Uterus (tissue), 3 donors: ENCODE measurements at regions not wholly inside any gene's neighbourhood (a gene's known extent, or its start where the extent isn't known, plus 50 kb on each side); places are given as distances from the start of the nearest gene placed in this dataset.

Experiments
- DNase-seq, 2 donors: peaks; one replicate each; pipeline ENCODE4 v3.0.0-alpha.2; 2019 to 2020
- H3K27ac ChIP-seq, 2 donors: fragments of 200-600 bp; sonication (generic); 1 replicate in 1 of 2; 2 replicates in 1 of 2; pipeline ENCODE4 v1.5.1; 2016 to 2018
- H3K27me3 ChIP-seq, 2 donors: fragments of 200-600 bp; sonication (generic); one replicate each; pipeline ENCODE4 v1.5.1; 2018 to 2019; ENCODE audit warnings: control low read depth in 1 of 2
- H3K36me3 ChIP-seq, 2 donors: fragments of 200-600 bp; sonication (generic); one replicate each; pipeline ENCODE4 v1.5.1; 2019; ENCODE audit warnings: control low read depth in 1 of 2
- H3K4me1 ChIP-seq, 2 donors: fragments of 200-600 bp; sonication (generic); one replicate each; pipeline ENCODE4 v1.5.1; 2018 to 2019; ENCODE audit warnings: control low read depth in 1 of 2
- H3K4me3 ChIP-seq, 2 donors: fragments of 200-600 bp; sonication (generic); 1 replicate in 1 of 2; 2 replicates in 1 of 2; pipeline ENCODE4 v1.5.1; 2018 to 2019; ENCODE audit warnings: mild to moderate bottlenecking in 1 of 2
- H3K9me3 ChIP-seq, 2 donors: fragments of 200-600 bp; sonication (generic); one replicate each; pipeline ENCODE4 v1.5.1; 2019; ENCODE audit warnings: control low read depth in 1 of 2
- CTCF ChIP-seq, 4 experiments: fragments of 200-600 bp in 2 of 4; fragments of 450-650 bp in 2 of 4; sonication (generic) in 2 of 4; IDR thresholded peaks; one replicate each; pipeline ENCODE4 v1.5.1; 2016 to 2019; ENCODE audit warnings: antibody characterized with exemption in 4 of 4, mild to moderate bottlenecking in 2 of 4, moderate library complexity in 1 of 4
- POLR2A ChIP-seq, 2 donors: fragments of 450-650 bp; IDR thresholded peaks; one replicate each; pipeline ENCODE4 v1.6.1; 2016; ENCODE audit warnings: antibody characterized with exemption in 2 of 2, mild to moderate bottlenecking in 1 of 2, moderate library complexity in 1 of 2
- intact Hi-C: fragments of 100-400 bp; cut with DNase I; formaldehyde crosslinking; loops from one replicate; pipeline ENCODE4 v1.15.1; 2023; ENCODE audit warnings: low total_unique reads
- donor health status: DM: yes; HTN: yes; CAD: no.

- TF ChIP-seq CTCF (IDR thresholded peaks at IDR 0.05) (no peak), POLR2A (IDR thresholded peaks at IDR 0.05) (no peak)
- Histone ChIP-seq H3K27me3 (no peaks in the 10 kb centered on the region), H3K27ac (no peak overlapping the region), H3K36me3 (no peaks in the 10 kb centered on the region), H3K4me3 (no peak overlapping the region), H3K4me1 (no peaks in the 10 kb centered on the region), H3K9me3 (no peaks in the 10 kb centered on the region)
- intact Hi-C loops: no loop called here
- DNase-seq: no peak
Measured at GRCh38 chr6:155709262-155709661, 253.6 kb upstream of the NOX3 start.

- Histone ChIP-seq H3K36me3 (no peaks in the 10 kb centered on the region), H3K9me3 (no peaks in the 10 kb centered on the region), H3K4me1 (no peaks in the 10 kb centered on the region)
Measured at GRCh38 chr6:155708100-155708499, 252.5 kb upstream of the NOX3 start.

GRCh38 chr6:155706806-155707205 lies 251.2 kb upstream of the NOX3 start:
- no peaks in the 10 kb centered on the region for H3K4me1 ChIP-seq
- intact Hi-C loops: no loop called here
- no peak overlapping the region for H3K27ac ChIP-seq
- no peak for DNase-seq
- H3K27me3 ChIP-seq: no peaks in the 10 kb centered on the region
- H3K36me3 ChIP-seq: no peaks in the 10 kb centered on the region
- no peak overlapping the region for H3K4me3 ChIP-seq
- no peaks in the 10 kb centered on the region for H3K9me3 ChIP-seq
- TF ChIP-seq POLR2A (IDR thresholded peaks at IDR 0.05) (no peak), CTCF (IDR thresholded peaks at IDR 0.05) (no peak)

More at GRCh38 chr6:155708100-155708499, 252.5 kb upstream of the NOX3 start:
- intact Hi-C loops: no loop called here
- Histone ChIP-seq H3K4me3 (no peak overlapping the region), H3K27ac (no peak overlapping the region), H3K27me3 (no peaks in the 10 kb centered on the region)
- no peak for TF ChIP-seq CTCF (IDR thresholded peaks at IDR 0.05)
- no peak for TF ChIP-seq POLR2A (IDR thresholded peaks at IDR 0.05)
- DNase-seq: no peak

- Histone ChIP-seq H3K4me1 (no peaks in the 10 kb centered on the region), H3K4me3 (no peak overlapping the region), H3K27ac (no peak overlapping the region), H3K36me3 (no peaks in the 10 kb centered on the region), H3K9me3 (no peaks in the 10 kb centered on the region), H3K27me3 (no peaks in the 10 kb centered on the region)
- TF ChIP-seq POLR2A (IDR thresholded peaks at IDR 0.05) (no peak), CTCF (IDR thresholded peaks at IDR 0.05) (no peak)
- intact Hi-C loops: no loop called here
- DNase-seq: no peak
Measured at GRCh38 chr6:155706341-155706740, 250.7 kb upstream of the NOX3 start.

GRCh38 chr6:155701342-155701741 lies 245.7 kb upstream of the NOX3 start:
- DNase-seq: no peak
- intact Hi-C loops: no loop called here
- Histone ChIP-seq H3K27ac (no peak overlapping the region), H3K27me3 (no peaks in the 10 kb centered on the region), H3K4me3 (no peak overlapping the region), H3K4me1 (no peaks in the 10 kb centered on the region), H3K36me3 (no peaks in the 10 kb centered on the region), H3K9me3 (no peaks in the 10 kb centered on the region)
- TF ChIP-seq CTCF (IDR thresholded peaks at IDR 0.05): no peak
- no peak for TF ChIP-seq POLR2A (IDR thresholded peaks at IDR 0.05)
